AG10803 (cell line): ENCODE measurements at regions not wholly inside any gene's neighbourhood (a gene's known extent, or its start where the extent isn't known, plus 50 kb on each side); places are given as distances from the start of the nearest gene placed in this dataset.

Experiments
- DNase-seq: peaks from one replicate; pipeline ENCODE4 v3.0.0; 2010; ENCODE audit warnings: low read depth
- H3K4me3 ChIP-seq: 2 replicates; pipeline ENCODE4 v1.5.1; 2011; ENCODE audit warnings: mild to moderate bottlenecking, low read length, control low read depth
- CTCF ChIP-seq: conservative IDR thresholded peaks from 2 replicates; pipeline ENCODE4 v1.5.1; 2011; ENCODE audit warnings: mild to moderate bottlenecking, low read length, control low read depth, inconsistent platforms

GRCh38 chr12:40164034-40164433 lies 58.2 kb upstream of the SLC2A13 start:
- TF ChIP-seq CTCF, result no peak
- DNase-seq, result no peak
- H3K4me3 ChIP-seq, result no peak overlapping the region

- DNase-seq, result no peak
- no peak overlapping the region for H3K4me3 ChIP-seq
- TF ChIP-seq CTCF, result no peak
Measured at GRCh38 chr12:40162033-40162432, 56.2 kb upstream of the SLC2A13 start.

GRCh38 chr12:40158592-40159111 lies 52.8 kb upstream of the SLC2A13 start:
- TF ChIP-seq CTCF, result no peak
- DNase-seq, result peak; percentile 34
- H3K4me3 ChIP-seq, result no peak overlapping the region

GRCh38 chr12:40157336-40157735 lies 51.5 kb upstream of the SLC2A13 start:
- no peak for DNase-seq
- no peak overlapping the region for H3K4me3 ChIP-seq
- no peak for TF ChIP-seq CTCF

DNA sequence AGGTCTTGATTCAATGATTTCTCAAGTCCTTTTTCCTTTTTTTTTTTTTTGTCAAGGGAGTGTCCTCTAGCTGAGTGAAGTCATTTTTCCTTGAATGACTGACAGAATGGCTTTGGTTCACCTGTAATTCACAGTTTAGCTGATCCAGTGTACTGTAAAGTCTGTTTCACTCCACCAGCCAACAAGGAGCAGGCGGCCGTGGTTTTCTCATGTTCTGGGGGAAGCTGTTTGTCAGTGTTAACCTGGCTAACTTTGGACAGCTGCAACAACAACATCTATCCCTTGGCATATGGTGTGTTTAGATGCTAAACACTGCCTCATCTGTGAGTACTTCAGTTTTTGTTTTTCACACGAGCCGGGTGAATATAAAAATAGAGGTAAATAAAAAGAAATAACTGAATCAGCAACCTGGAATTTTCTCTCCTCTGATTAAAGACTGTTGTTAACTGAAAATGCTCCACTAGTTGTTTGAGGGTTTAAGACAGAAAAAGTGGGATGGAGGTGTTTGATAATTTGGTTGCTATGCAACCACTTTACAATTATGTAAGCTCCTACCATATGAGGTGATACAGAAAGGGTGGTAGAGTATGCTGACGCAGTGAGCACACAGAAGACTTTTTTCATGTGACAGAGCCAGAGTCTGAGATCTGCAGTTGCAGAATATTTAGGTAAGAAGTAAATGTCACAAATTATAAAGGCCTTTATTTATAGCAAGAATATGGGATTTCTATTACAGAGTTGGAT lies 50.3 kb upstream of the SLC2A13 start:
- no peak for TF ChIP-seq CTCF
- no peak overlapping the region for H3K4me3 ChIP-seq
- DNase-seq, result no peak
